ENCODE measurements at regions not wholly inside any gene's neighbourhood (a gene's known extent, or its start where the extent isn't known, plus 50 kb on each side); places are given as distances from the start of the nearest gene placed in this dataset.

GRCh38 chr17:63116967-63117830, 151.2 kb downstream of the TANC2 start:
- Histone ChIP-seq H3K9ac (ENCODE audit: low read length) (no peak overlapping the region), H3K4me3 (ENCODE audit: low read length) (no peak overlapping the region), H3K36me3 (replicated peaks; ENCODE audit: low read depth, low read length) (no peaks in the 10 kb centered on the region), H2AFZ (ENCODE audit: low read depth, low read length) (no peak overlapping the region), H3K4me2 (ENCODE audit: low read length) (no peak overlapping the region), H3K79me2 (ENCODE audit: low read length) (no peaks in the 10 kb centered on the region), H4K20me1 (ENCODE audit: insufficient read depth, low read length) (no peaks in the 10 kb centered on the region), H3K27me3 (ENCODE audit: low read depth, low read length) (no peaks in the 10 kb centered on the region), H3K27ac (ENCODE audit: low read length) (no peak overlapping the region), H3K9me3 (ENCODE audit: insufficient read depth, low read length) (no peaks in the 10 kb centered on the region), H3K4me1 (ENCODE audit: low read length) (peaks cover 10% of the 10 kb centered on the region; the same call in 1 of the 2 replicates)
- TF ChIP-seq EZH2phosphoT487 (IDR thresholded peaks at IDR 0.05; ENCODE audit: low read depth) (no peak), CTCF (IDR thresholded peaks at IDR 0.05; ENCODE audit: low read depth, low read length) (no peak)

DNA sequence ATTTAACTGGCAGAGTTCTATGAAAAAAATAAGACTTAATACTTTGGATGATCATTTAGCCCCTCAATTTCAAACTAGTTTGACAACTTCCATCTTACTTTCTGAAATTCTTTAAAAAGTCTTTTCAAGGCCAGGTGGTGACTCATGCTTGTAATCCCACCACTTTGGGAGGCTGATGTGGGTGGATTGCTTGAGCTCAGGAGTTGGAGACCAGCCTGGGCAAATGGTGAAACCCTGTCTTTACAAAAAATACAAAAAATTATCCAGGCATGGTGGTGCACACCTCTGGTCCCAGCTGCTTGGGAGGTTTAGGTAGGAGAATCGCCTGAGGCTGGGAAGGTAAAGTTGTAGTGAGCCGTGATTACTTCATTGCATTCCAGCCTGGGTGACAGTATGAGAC, 154.4 kb downstream of the TANC2 start:
- H4K20me1 ChIP-seq (ENCODE audit: insufficient read depth, low read length) = no peaks in the 10 kb centered on the region
- H3K36me3 ChIP-seq (replicated peaks; ENCODE audit: low read depth, low read length) = no peaks in the 10 kb centered on the region
- no peak overlapping the region for H2AFZ ChIP-seq (ENCODE audit: low read depth, low read length)
- no peak overlapping the region for H3K9ac ChIP-seq (ENCODE audit: low read length)
- H3K9me3 ChIP-seq (ENCODE audit: insufficient read depth, low read length) = no peaks in the 10 kb centered on the region
- H3K4me2 ChIP-seq (ENCODE audit: low read length) = no peak overlapping the region
- no peaks in the 10 kb centered on the region for H3K4me1 ChIP-seq (ENCODE audit: low read length)
- TF ChIP-seq CTCF (IDR thresholded peaks at IDR 0.05; ENCODE audit: low read depth, low read length) (no peak), EZH2phosphoT487 (IDR thresholded peaks at IDR 0.05; ENCODE audit: low read depth) (no peak)
- H3K27me3 ChIP-seq (ENCODE audit: low read depth, low read length) = no peaks in the 10 kb centered on the region
- no peak overlapping the region for H3K27ac ChIP-seq (ENCODE audit: low read length)
- no peaks in the 10 kb centered on the region for H3K79me2 ChIP-seq (ENCODE audit: low read length)
- H3K4me3 ChIP-seq (ENCODE audit: low read length) = no peak overlapping the region

DNA sequence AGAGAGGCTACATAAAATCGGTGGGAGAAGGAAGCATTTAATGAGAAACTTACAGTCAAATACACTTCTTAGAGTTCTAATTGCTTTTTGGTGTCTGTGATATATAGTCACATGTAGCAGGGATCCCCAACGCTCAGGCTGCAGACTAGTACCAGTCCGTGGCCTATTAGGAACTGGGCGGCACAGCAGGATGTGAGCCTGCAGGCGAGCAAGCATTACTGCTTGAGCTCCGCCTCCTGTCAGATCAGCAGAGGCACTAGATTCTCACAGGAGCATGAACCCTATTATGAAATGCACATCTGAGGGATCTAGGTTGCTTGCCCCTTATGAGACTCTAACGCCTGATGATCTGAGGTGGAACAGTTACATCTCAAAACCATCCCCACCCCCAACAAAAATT, 158.5 kb downstream of the TANC2 start:
- TF ChIP-seq CTCF (IDR thresholded peaks at IDR 0.05; ENCODE audit: low read depth, low read length) = no peak
- TF ChIP-seq EZH2phosphoT487 (IDR thresholded peaks at IDR 0.05; ENCODE audit: low read depth) = no peak
- Histone ChIP-seq H3K9me3 (ENCODE audit: insufficient read depth, low read length) (no peaks in the 10 kb centered on the region), H3K4me3 (ENCODE audit: low read length) (no peak overlapping the region), H3K9ac (ENCODE audit: low read length) (no peak overlapping the region), H2AFZ (ENCODE audit: low read depth, low read length) (no peak overlapping the region), H3K27me3 (ENCODE audit: low read depth, low read length) (no peaks in the 10 kb centered on the region), H3K36me3 (replicated peaks; ENCODE audit: low read depth, low read length) (no peaks in the 10 kb centered on the region), H3K4me2 (ENCODE audit: low read length) (no peak overlapping the region), H4K20me1 (ENCODE audit: insufficient read depth, low read length) (no peaks in the 10 kb centered on the region), H3K27ac (ENCODE audit: low read length) (no peak overlapping the region), H3K4me1 (ENCODE audit: low read length) (no peaks in the 10 kb centered on the region), H3K79me2 (ENCODE audit: low read length) (no peaks in the 10 kb centered on the region)

- Histone ChIP-seq H3K27ac (ENCODE audit: low read length) (no peak overlapping the region), H3K36me3 (replicated peaks; ENCODE audit: low read depth, low read length) (no peaks in the 10 kb centered on the region), H3K4me1 (ENCODE audit: low read length) (no peaks in the 10 kb centered on the region), H3K27me3 (ENCODE audit: low read depth, low read length) (no peaks in the 10 kb centered on the region), H3K9ac (ENCODE audit: low read length) (no peak overlapping the region), H3K79me2 (ENCODE audit: low read length) (no peaks in the 10 kb centered on the region), H3K4me3 (ENCODE audit: low read length) (no peak overlapping the region), H3K4me2 (ENCODE audit: low read length) (no peak overlapping the region), H3K9me3 (ENCODE audit: insufficient read depth, low read length) (no peaks in the 10 kb centered on the region), H4K20me1 (ENCODE audit: insufficient read depth, low read length) (no peaks in the 10 kb centered on the region), H2AFZ (ENCODE audit: low read depth, low read length) (no peak overlapping the region)
- TF ChIP-seq EZH2phosphoT487 (IDR thresholded peaks at IDR 0.05; ENCODE audit: low read depth) = no peak
- no peak for TF ChIP-seq CTCF (IDR thresholded peaks at IDR 0.05; ENCODE audit: low read depth, low read length)
These were observed 158.9 kb downstream of the TANC2 start for GRCh38 chr17:63124958-63125357.

Data from OCI-LY3 (cell line).